ENCODE measurements at regions not wholly inside any gene's neighbourhood (a gene's known extent, or its start where the extent isn't known, plus 50 kb on each side); places are given as distances from the start of the nearest gene placed in this dataset.

DNA sequence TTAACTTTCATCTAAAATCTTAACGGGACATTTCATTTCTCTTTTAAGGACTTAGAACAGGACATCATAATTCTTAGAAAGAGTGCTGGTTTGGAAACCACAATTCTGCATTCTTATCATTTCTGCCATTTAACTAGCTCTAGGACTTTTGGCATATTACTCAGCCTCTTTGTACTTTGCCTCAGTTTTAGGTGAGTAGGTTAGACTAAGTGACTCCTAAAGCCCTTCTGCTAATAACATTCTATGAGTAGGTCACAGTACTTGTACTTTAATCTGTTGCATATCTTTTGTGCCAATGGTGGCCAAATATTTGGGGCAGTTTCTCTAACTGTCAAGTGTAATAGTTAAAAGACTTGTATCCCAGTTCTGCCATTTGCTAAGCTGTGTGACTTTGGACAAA lies 115.4 kb upstream of the NUDT6 start:
- H3K36me3 Mint-ChIP-seq = peaks cover 13 to 29% of the 10 kb centered on the region in 2 donors
- ATAC-seq (ENCODE audit: low read depth in 2 of 2) = no peak
- no peaks in the 10 kb centered on the region for H3K4me1 Mint-ChIP-seq
- no peak for DNase-seq
- H3K4me3 Mint-ChIP-seq = no peak overlapping the region
- H3K27ac Mint-ChIP-seq = no peak overlapping the region
- no peaks in the 10 kb centered on the region for H3K27me3 Mint-ChIP-seq
- H3K9me3 Mint-ChIP-seq = peaks cover under 1 to 15% (median 12%) of the 10 kb centered on the region in 7 donors

DNA sequence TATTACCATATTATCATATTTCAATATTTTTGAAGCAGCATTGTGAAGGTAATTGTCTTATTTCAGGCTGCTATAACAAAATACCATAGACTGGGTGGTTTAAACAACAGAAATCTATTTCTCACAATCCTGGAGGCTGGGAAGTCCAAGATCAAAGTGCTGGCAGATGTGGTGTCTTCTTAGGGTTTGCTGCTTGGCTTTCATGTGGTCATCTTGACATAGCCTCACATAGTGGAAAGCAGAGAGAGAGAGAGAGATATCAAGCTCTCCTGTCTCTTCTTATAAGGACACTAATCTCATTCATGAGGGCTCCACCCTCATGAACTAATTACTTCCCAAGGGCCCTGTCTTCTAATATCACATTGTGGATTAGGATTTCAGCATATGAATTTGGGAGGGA lies 119.7 kb upstream of the NUDT6 start:
- Mint-ChIP-seq H3K9me3 (peaks cover 8 to 51% (median 38%) of the 10 kb centered on the region in 7 donors), H3K4me1 (no peaks in the 10 kb centered on the region), H3K36me3 (peaks cover 29 to 39% of the 10 kb centered on the region in 2 donors), H3K4me3 (no peak overlapping the region), H3K27ac (no peak overlapping the region), H3K27me3 (no peaks in the 10 kb centered on the region)
- DNase-seq = no peak
- ATAC-seq (ENCODE audit: low read depth in 2 of 2) = no peak

DNA sequence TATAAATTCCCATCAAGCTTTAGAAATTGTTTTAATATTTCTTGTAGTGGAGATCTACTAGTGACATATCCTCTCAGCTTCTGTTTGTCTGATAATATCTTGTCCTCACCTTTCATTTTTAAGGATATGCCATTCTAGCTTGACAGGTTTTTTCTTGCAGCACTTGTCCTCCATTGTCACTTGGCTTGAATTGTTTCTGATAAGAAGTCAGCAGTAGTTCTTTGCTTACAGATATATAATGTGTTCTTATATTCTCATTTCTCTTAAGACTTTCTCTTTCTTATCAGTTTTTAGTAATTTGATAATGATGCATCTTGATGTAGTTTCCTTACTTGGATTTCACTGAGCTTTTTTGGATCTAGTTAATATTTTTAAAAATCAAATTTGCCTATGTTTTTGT lies 120.6 kb upstream of the NUDT6 start:
- Mint-ChIP-seq H3K4me1 (no peaks in the 10 kb centered on the region), H3K27me3 (no peaks in the 10 kb centered on the region), H3K9me3 (peaks cover 10 to 61% (median 43%) of the 10 kb centered on the region in 7 donors), H3K4me3 (peak overlapping the region in 1 of 8 donors; percentile 36), H3K36me3 (peaks cover 38 to 44% of the 10 kb centered on the region in 2 donors), H3K27ac (peak overlapping the region in 1 of 6 donors; percentile 56)
- ATAC-seq (ENCODE audit: low read depth in 2 of 2) = no peak
- DNase-seq = no peak

DNA sequence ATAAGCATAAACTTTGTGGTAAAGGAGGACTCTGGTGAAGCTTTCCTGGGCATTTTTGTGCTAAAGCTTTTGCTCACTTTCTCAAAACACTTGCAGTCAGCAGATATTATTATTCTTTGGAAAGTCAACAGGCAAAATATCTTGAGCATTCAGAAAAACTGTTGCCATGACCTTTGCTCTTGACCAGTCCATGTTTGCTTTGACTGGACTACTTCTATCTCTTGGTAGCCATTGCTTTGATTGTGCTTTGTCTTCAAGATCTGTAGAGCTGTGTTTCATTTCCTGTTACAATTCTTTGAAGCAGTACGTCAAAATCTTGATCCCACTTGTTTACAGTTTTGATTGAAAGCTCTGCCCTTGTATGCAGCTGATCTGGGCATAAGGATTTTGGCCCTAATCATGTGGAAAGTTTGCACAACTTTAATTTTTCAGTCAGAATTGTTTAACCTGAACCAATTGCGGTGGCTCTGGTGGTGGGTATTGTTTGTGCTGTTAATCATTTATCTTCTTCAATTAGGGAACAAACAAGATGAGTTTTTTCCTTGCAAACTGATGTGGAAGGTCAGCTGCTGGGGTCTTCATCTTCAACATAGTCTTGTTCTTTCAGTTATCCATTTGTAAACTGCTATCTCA lies 121.5 kb upstream of the NUDT6 start:
- H3K27me3 Mint-ChIP-seq = no peaks in the 10 kb centered on the region
- DNase-seq (no peak), ATAC-seq (ENCODE audit: low read depth in 2 of 2) (no peak)
- H3K36me3 Mint-ChIP-seq = peaks cover 46 to 47% of the 10 kb centered on the region in 2 donors
- H3K27ac Mint-ChIP-seq = no peak overlapping the region
- no peaks in the 10 kb centered on the region for H3K4me1 Mint-ChIP-seq
- peaks cover 15 to 70% (median 51%) of the 10 kb centered on the region in 7 donors for H3K9me3 Mint-ChIP-seq
- no peak overlapping the region for H3K4me3 Mint-ChIP-seq

DNA sequence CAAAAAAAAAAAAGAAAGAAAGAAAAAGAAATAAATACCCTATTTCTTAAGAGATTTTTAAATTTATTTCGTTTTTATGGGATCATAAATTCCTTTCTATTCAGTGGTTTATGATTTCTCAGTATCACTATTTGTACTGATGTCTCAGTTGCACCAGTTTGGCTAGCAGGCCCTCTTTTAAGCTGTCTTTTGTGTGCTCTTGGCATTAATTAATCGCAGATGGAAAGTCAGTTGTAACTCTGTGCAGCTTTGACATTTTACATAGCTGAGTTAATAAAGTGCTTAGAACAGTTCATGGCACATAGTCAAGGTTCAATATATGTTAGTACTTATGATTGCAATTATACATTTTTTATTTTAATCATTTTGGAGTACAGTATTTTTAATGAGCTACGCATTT lies 123.7 kb upstream of the NUDT6 start:
- DNase-seq (no peak), ATAC-seq (ENCODE audit: low read depth in 2 of 2) (no peak)
- Mint-ChIP-seq H3K27ac (no peak overlapping the region), H3K27me3 (no peaks in the 10 kb centered on the region), H3K9me3 (peaks cover 15 to 91% (median 71%) of the 10 kb centered on the region in 7 donors), H3K4me1 (no peaks in the 10 kb centered on the region), H3K36me3 (peaks cover 52 to 66% of the 10 kb centered on the region in 2 donors), H3K4me3 (no peak overlapping the region)

DNA sequence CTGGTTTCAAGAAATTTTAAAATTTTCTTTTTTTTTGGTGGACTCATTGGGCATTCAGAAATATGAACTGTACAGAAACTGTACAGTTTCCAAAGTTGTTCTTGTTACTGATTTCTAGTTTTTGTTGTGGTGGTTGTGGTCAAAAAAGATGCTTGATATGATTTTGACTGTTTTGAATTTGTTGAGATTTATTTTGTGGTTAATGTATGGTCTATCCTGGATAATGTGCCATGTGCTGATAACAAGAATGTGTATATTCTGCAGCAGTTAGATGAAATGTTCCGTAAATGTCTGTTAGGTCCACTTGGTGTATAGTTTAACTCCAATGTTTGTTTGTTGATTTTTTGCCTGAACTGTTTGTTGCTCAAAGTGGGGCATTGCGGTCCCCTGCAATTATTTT lies 127.6 kb upstream of the NUDT6 start:
- Mint-ChIP-seq H3K27me3 (no peaks in the 10 kb centered on the region), H3K9me3 (peaks cover 23 to 71% (median 59%) of the 10 kb centered on the region in 7 donors), H3K4me1 (peaks cover 0 to 4% (median 0%) of the 10 kb centered on the region in 3 donors), H3K4me3 (no peak overlapping the region), H3K27ac (no peak overlapping the region), H3K36me3 (peaks cover 67 to 81% of the 10 kb centered on the region in 2 donors)
- DNase-seq (no peak), ATAC-seq (ENCODE audit: low read depth in 2 of 2) (no peak)

DNA sequence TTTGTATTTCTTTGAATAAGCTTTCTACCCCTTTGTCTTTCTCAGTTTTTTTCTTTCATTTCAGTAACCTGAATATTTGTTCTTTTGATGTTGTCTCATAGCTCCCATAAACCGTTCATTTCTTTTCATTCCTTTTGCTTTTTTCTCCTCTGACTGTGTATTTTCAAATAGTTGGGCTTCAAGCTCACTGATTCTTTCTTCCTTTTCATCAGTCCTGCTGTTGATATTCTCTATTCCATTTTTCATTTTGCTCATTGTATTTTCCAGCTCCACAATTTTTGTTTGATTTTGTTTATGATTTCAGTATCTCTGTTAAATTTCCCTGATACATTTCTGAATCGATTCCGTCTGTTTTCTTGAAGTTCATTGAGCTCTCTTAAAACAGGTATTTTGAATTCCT lies 129.6 kb upstream of the NUDT6 start:
- H3K36me3 Mint-ChIP-seq = peaks cover 66 to 86% of the 10 kb centered on the region in 2 donors
- ATAC-seq (ENCODE audit: low read depth in 2 of 2) (no peak), DNase-seq (no peak)
- H3K4me1 Mint-ChIP-seq = peaks cover 0 to 5% (median 0%) of the 10 kb centered on the region in 3 donors
- peaks cover 20 to 60% (median 49%) of the 10 kb centered on the region in 7 donors for H3K9me3 Mint-ChIP-seq
- no peak overlapping the region for H3K27ac Mint-ChIP-seq
- H3K4me3 Mint-ChIP-seq = no peak overlapping the region
- H3K27me3 Mint-ChIP-seq = no peaks in the 10 kb centered on the region

DNA sequence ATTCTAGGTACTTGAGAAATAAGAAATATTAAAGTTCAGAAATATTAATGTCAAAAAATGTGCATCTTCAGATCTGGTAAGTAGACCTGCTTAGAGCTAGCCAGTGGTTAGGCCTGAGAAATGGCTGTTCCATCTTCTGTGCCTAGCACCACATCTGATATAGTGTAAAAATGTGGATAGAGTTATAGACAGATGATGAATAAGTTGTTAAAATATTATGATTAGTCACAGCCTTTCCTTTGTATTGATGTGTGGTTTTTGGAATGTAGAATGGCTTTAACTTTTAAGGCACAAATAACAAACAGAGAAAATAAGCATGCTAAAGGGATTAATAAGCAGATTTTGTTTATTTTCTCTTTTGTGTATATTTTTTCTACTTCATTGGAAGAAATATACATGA lies 133.5 kb upstream of the NUDT6 start:
- peaks cover 58 to 68% of the 10 kb centered on the region in 2 donors for H3K36me3 Mint-ChIP-seq
- DNase-seq (no peak), ATAC-seq (ENCODE audit: low read depth in 2 of 2) (no peak)
- peaks cover 0 to 5% (median 0%) of the 10 kb centered on the region in 3 donors for H3K4me1 Mint-ChIP-seq
- H3K27ac Mint-ChIP-seq = no peak overlapping the region
- peaks cover 11 to 41% (median 26%) of the 10 kb centered on the region in 7 donors for H3K9me3 Mint-ChIP-seq
- no peaks in the 10 kb centered on the region for H3K27me3 Mint-ChIP-seq
- H3K4me3 Mint-ChIP-seq = no peak overlapping the region

DNA sequence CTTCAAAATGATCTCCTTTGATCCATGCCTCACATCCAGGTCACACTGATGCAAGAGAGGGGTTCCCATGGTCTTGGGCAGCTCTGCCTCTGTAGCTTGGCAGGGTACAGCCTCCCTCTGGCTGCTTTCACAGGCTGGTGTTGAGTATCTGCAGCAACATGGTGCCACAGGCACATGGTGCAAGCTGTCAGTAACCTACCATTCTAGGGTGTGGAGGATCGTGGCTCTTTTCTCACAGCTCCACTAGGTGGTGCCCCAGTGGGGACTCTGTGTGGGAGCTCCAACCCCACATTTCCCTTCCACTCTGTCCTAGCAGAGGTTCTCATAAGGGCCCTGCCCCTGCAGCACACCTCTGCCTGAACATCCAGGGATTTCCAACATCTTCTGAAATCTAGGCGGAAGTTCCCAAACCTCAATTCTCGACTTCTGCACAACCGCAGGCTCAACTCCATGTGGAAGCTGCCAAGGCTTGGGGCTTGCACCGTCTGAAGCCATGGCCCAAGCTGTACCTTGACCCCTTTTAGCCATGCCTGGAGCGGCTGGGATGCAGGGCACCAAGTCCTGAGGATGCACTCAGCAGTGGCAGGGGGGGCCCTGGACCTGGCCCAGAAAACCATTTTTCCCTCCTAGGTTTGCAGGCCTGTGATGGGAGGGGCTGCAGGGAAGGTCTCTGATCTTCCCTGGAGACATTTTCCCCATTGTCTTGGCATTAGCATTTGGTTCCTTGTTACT lies 137.8 kb upstream of the NUDT6 start:
- peaks cover 0 to 19% (median 9%) of the 10 kb centered on the region in 7 donors for H3K9me3 Mint-ChIP-seq
- ATAC-seq (ENCODE audit: low read depth in 2 of 2) = no peak
- H3K27me3 Mint-ChIP-seq = no peaks in the 10 kb centered on the region
- no peak overlapping the region for H3K4me3 Mint-ChIP-seq
- no peaks in the 10 kb centered on the region for H3K4me1 Mint-ChIP-seq
- H3K27ac Mint-ChIP-seq = no peak overlapping the region
- peaks cover 34 to 39% of the 10 kb centered on the region in 2 donors for H3K36me3 Mint-ChIP-seq
- DNase-seq = no peak

DNA sequence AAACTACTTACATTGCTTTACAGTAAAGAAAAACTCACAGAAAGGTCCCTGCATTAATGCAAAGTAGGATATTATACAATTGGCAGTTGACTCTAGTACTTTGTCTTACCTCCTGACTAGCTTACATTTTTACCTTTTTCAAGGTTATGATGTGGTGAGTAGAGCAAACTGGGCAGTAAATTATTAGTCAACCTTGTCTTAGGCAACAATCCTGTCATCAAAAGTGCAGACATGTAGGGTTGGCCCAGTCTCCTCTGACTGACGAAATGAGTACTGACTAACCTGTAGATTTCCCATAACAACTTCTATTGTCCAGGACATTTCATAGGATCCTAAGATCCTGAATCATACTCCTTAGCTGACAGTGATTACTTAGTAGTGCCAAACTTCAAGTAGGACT lies 142.0 kb upstream of the NUDT6 start:
- Mint-ChIP-seq H3K9me3 (peaks cover 0 to 12% (median 3%) of the 10 kb centered on the region in 7 donors), H3K27me3 (no peaks in the 10 kb centered on the region), H3K27ac (no peak overlapping the region), H3K4me1 (no peaks in the 10 kb centered on the region), H3K4me3 (no peak overlapping the region), H3K36me3 (peaks cover 15 to 28% of the 10 kb centered on the region in 2 donors)
- ATAC-seq (ENCODE audit: low read depth in 2 of 2) (no peak), DNase-seq (no peak)

DNA sequence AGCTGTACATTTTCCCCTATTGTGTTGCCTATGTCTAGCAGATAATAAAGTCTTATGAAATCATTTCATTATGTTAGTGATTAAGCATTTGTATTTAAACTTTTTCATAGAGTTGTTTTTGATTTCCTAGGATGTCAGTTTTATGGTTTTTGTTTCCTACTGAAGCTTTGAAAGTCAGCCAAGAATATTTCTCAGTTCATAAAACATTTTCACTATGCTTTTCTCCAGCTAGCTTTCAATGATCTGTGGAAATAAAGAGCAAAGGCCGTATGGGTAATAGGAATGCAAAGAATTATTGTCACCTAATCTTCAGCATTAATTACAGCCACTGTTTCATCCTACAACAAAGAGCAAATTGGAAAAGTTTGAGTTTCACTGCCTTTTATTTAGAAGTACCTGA lies 145.7 kb upstream of the NUDT6 start:
- no peak for ATAC-seq (ENCODE audit: low read depth in 2 of 2)
- peaks cover 0 to 9% of the 10 kb centered on the region in 2 donors for H3K36me3 Mint-ChIP-seq
- no peaks in the 10 kb centered on the region for H3K27me3 Mint-ChIP-seq
- H3K4me1 Mint-ChIP-seq = no peaks in the 10 kb centered on the region
- no peak for DNase-seq
- H3K4me3 Mint-ChIP-seq = no peak overlapping the region
- peaks cover 0 to 3% (median 0%) of the 10 kb centered on the region in 7 donors for H3K9me3 Mint-ChIP-seq
- H3K27ac Mint-ChIP-seq = no peak overlapping the region

DNA sequence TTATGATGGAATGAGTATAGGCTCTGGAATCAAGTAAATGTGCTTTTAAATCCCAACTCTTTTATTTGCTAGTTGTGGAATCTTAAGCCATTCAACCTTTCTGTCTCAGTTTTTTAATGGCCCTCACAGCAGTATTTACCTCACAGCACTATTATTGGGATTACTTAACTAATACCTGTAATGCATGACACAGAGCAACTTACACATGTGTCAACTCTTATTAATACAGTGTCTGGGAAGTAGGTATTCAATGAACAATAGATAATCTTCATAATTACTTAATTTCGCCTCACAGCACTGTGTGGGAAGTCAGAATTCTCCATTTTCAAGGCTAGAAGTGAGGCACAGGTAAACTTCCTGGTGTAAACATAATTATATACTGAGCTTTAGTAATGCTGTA lies 149.7 kb upstream of the NUDT6 start:
- H3K4me1 Mint-ChIP-seq = no peaks in the 10 kb centered on the region
- no peak overlapping the region for H3K27ac Mint-ChIP-seq
- H3K27me3 Mint-ChIP-seq = no peaks in the 10 kb centered on the region
- ATAC-seq (ENCODE audit: low read depth in 2 of 2) = no peak
- no peaks in the 10 kb centered on the region for H3K9me3 Mint-ChIP-seq
- H3K36me3 Mint-ChIP-seq = peaks cover 0 to 4% of the 10 kb centered on the region in 2 donors
- DNase-seq = no peak
- no peak overlapping the region for H3K4me3 Mint-ChIP-seq

DNA sequence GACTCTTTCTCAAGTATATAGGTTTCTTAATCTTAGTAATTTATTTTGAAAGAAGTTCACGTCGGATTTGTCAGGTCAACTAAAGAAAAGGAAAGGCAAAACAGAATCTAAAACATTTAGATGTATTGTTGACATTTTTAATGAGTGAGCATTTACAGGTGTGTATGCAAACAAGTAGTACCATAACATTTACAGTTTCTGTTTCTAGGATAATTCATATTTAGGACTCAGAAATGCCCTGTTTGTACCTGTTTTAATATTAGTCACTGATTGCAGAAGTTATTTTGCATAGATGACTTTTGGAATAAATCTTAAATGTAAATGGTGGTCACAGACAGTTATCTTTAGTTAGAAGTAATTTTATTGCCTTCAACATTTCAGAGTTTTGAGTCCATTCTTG lies 151.3 kb upstream of the NUDT6 start:
- Mint-ChIP-seq H3K36me3 (peaks cover 0 to 3% of the 10 kb centered on the region in 2 donors), H3K4me3 (no peak overlapping the region), H3K27ac (no peak overlapping the region), H3K9me3 (no peaks in the 10 kb centered on the region), H3K4me1 (peaks cover 0 to 3% (median 0%) of the 10 kb centered on the region in 3 donors), H3K27me3 (no peaks in the 10 kb centered on the region)
- ATAC-seq (ENCODE audit: low read depth in 2 of 2) (no peak), DNase-seq (no peak)

DNA sequence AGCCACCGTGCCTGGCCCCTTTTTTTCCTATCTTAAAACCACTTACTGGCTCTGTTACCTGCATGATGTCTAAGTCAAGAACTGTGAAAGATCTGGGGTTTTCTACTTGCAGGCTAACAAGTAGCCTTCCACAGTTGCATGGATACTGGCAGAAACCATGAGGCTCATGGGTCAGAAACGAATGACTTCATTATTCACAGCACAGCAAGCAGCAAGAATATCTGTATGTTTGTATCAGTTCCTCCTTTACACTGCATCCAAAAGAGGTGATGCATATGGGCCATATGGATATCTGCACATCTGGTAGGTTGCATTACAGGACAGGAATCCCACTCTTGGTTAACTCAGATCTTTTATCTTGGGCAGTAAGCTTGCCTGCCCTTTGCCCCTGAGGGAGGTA lies 154.9 kb upstream of the NUDT6 start:
- Mint-ChIP-seq H3K36me3 (peaks cover 12 to 13% of the 10 kb centered on the region in 2 donors), H3K27me3 (no peaks in the 10 kb centered on the region), H3K9me3 (no peaks in the 10 kb centered on the region), H3K4me1 (peaks cover 0 to 3% (median 0%) of the 10 kb centered on the region in 3 donors), H3K27ac (no peak overlapping the region), H3K4me3 (no peak overlapping the region)
- DNase-seq (no peak), ATAC-seq (ENCODE audit: low read depth in 2 of 2) (no peak)

All from naive B cell (primary cell).